ENCODE measurements at regions not wholly inside any gene's neighbourhood (a gene's known extent, or its start where the extent isn't known, plus 50 kb on each side); places are given as distances from the start of the nearest gene placed in this dataset.

- TF ChIP-seq CHD7 (IDR thresholded peaks at IDR 0.05; ENCODE audit: insufficient replicate concordance, low read length) (no peak), SP4 (IDR thresholded peaks at IDR 0.05; ENCODE audit: low read length) (no peak)
These were observed 480.8 kb upstream of the TECRL start (continued) for GRCh38 chr4:64889906-64890610.
